HL-60 (cell line): ENCODE measurements at regions not wholly inside any gene's neighbourhood (a gene's known extent, or its start where the extent isn't known, plus 50 kb on each side); places are given as distances from the start of the nearest gene placed in this dataset.

Experiments used
- POLR2AphosphoS5 ChIP-seq: IDR thresholded peaks from 2 replicates; pipeline ENCODE4 v1.6.1; 2012; ENCODE audit warnings: low read depth
- TF ChIP-seq, protein P1 (sequence below): IDR thresholded peaks from one replicate; pipeline ENCODE4 v1.5.1; 2011; ENCODE audit warnings: low read length, control low read depth, inconsistent platforms; ENCODE audit not compliant: insufficient read depth
- TF ChIP-seq, protein P2 (sequence below): IDR thresholded peaks from 2 replicates; pipeline ENCODE4 v1.6.1; 2012; ENCODE audit warnings: low read depth; ENCODE audit not compliant: insufficient replicate concordance

DNA sequence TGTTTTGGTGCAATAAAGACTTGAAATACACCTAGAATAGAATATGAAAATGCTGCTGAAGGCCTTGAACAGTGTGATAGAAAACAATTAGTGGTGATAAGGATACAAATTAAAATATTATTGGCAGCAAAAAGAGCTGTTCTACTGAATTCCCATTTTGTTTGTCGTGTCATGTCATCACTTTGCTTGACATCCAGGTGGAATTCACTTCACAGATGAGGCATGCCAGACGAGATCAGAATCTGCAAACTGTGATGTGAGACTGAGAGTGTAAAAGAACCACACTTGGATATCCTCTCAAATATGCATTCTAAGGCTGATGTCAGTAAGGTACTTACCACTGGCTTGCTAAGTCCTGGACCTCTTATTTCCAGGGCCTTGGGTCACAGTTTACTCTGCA, 635.1 kb upstream of the STXBP6 start:
- TF ChIP-seq, protein P1, sequence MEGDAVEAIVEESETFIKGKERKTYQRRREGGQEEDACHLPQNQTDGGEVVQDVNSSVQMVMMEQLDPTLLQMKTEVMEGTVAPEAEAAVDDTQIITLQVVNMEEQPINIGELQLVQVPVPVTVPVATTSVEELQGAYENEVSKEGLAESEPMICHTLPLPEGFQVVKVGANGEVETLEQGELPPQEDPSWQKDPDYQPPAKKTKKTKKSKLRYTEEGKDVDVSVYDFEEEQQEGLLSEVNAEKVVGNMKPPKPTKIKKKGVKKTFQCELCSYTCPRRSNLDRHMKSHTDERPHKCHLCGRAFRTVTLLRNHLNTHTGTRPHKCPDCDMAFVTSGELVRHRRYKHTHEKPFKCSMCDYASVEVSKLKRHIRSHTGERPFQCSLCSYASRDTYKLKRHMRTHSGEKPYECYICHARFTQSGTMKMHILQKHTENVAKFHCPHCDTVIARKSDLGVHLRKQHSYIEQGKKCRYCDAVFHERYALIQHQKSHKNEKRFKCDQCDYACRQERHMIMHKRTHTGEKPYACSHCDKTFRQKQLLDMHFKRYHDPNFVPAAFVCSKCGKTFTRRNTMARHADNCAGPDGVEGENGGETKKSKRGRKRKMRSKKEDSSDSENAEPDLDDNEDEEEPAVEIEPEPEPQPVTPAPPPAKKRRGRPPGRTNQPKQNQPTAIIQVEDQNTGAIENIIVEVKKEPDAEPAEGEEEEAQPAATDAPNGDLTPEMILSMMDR, result no peak
- no peak for TF ChIP-seq POLR2AphosphoS5
- TF ChIP-seq, protein P2, sequence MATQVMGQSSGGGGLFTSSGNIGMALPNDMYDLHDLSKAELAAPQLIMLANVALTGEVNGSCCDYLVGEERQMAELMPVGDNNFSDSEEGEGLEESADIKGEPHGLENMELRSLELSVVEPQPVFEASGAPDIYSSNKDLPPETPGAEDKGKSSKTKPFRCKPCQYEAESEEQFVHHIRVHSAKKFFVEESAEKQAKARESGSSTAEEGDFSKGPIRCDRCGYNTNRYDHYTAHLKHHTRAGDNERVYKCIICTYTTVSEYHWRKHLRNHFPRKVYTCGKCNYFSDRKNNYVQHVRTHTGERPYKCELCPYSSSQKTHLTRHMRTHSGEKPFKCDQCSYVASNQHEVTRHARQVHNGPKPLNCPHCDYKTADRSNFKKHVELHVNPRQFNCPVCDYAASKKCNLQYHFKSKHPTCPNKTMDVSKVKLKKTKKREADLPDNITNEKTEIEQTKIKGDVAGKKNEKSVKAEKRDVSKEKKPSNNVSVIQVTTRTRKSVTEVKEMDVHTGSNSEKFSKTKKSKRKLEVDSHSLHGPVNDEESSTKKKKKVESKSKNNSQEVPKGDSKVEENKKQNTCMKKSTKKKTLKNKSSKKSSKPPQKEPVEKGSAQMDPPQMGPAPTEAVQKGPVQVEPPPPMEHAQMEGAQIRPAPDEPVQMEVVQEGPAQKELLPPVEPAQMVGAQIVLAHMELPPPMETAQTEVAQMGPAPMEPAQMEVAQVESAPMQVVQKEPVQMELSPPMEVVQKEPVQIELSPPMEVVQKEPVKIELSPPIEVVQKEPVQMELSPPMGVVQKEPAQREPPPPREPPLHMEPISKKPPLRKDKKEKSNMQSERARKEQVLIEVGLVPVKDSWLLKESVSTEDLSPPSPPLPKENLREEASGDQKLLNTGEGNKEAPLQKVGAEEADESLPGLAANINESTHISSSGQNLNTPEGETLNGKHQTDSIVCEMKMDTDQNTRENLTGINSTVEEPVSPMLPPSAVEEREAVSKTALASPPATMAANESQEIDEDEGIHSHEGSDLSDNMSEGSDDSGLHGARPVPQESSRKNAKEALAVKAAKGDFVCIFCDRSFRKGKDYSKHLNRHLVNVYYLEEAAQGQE, result no peak
